Karpas-422 (cell line): ENCODE measurements at regions not wholly inside any gene's neighbourhood (a gene's known extent, or its start where the extent isn't known, plus 50 kb on each side); places are given as distances from the start of the nearest gene placed in this dataset.

ENCODE experiments used
- DNase-seq: peaks from one replicate; pipeline ENCODE4 v3.0.0-alpha.2; 2015
- H2AFZ ChIP-seq: fragments of 200-600 bp; sonication (generic); 2 replicates; pipeline ENCODE4 v1.6.1; 2014; ENCODE audit warnings: antibody characterized with exemption, low read length, mixed read lengths
- H3K27ac ChIP-seq: fragments of 200-600 bp; sonication (generic); 2 replicates; pipeline ENCODE4 v1.5.1; 2014; ENCODE audit warnings: mild to moderate bottlenecking, low read length, moderate library complexity
- H3K27me3 ChIP-seq: fragments of 200-600 bp; sonication (generic); 2 replicates; pipeline ENCODE4 v1.6.1; 2014; ENCODE audit warnings: low read length, mixed read lengths
- H3K36me3 ChIP-seq: fragments of 200-600 bp; sonication (generic); 2 replicates; pipeline ENCODE4 v1.6.1; 2014; ENCODE audit warnings: low read length, mixed read lengths; ENCODE audit not compliant: insufficient read depth
- H3K4me1 ChIP-seq: fragments of 200-600 bp; sonication (generic); 2 replicates; pipeline ENCODE4 v1.6.1; 2014; ENCODE audit warnings: mild to moderate bottlenecking, low read length, mixed read lengths
- H3K4me2 ChIP-seq: fragments of 200-600 bp; sonication (generic); 2 replicates; pipeline ENCODE4 v1.6.1; 2014; ENCODE audit warnings: low read length, low read depth, mild to moderate bottlenecking; ENCODE audit not compliant: poor library complexity, severe bottlenecking
- H3K4me3 ChIP-seq: fragments of 200-600 bp; sonication (generic); 2 replicates; pipeline ENCODE4 v1.5.1; 2014; ENCODE audit warnings: mild to moderate bottlenecking, antibody characterized with exemption, low read length, mixed read lengths
- H3K79me2 ChIP-seq: fragments of 200-600 bp; sonication (generic); 2 replicates; pipeline ENCODE4 v1.6.1; 2014; ENCODE audit warnings: mild to moderate bottlenecking, low read length, mixed read lengths
- H3K9ac ChIP-seq: fragments of 200-600 bp; sonication (generic); 2 replicates; pipeline ENCODE4 v1.6.0; 2014; ENCODE audit warnings: low read length
- H3K9me2 ChIP-seq: fragments of 200-600 bp; sonication (generic), shearing (Covaris generic); replicated peaks from 2 replicates; pipeline ENCODE4 v1.6.0; 2014; ENCODE audit warnings: mild to moderate bottlenecking, low read length, moderate library complexity; ENCODE audit not compliant: insufficient read depth
- H3K9me3 ChIP-seq: fragments of 300-700, 200-600 bp; sonication (generic); 2 replicates; pipeline ENCODE4 v1.6.1; 2014; ENCODE audit warnings: low read length, mixed read lengths
- H4K20me1 ChIP-seq: fragments of 200-600 bp; sonication (generic); 2 replicates; pipeline ENCODE4 v1.6.1; 2014; ENCODE audit warnings: mild to moderate bottlenecking, antibody characterized with exemption, low read length, low read depth; ENCODE audit not compliant: insufficient read depth

DNA sequence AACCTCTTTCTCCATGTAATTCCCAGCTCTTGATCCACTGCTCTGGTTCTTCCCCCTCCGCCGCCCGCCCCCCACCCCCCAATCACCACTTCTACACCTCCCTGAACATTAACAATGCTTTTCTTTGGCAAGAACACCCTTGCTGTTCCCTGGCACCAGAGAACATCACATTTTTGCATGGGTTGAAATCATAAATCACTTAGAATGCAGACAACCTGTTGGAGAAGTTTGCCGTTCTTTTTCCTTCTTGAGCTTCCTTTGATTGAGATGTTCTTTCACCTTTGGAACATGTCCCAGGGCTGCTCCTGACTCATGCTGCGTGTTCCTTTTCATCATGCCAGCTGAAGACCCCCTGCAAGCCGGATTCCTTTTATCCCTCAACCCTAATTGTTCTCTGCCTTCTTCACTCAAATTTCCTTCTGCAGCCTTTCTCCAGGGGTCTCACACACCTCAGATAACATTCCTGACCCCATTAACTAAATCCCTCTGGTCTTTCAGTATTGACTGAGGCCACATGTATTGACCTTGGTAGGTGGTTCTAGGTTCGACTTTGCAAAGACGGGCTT, 294.1 kb upstream of the TMPO start:
- Histone ChIP-seq H3K4me2 (no peak overlapping the region), H3K9ac (no peak overlapping the region), H3K79me2 (no peaks in the 10 kb centered on the region), H2AFZ (no peak overlapping the region), H3K27ac (no peak overlapping the region), H3K27me3 (no peaks in the 10 kb centered on the region), H3K4me3 (no peak overlapping the region), H3K36me3 (no peaks in the 10 kb centered on the region), H3K9me3 (no peaks in the 10 kb centered on the region), H4K20me1 (no peaks in the 10 kb centered on the region), H3K9me2 (no peaks in the 10 kb centered on the region), H3K4me1 (no peaks in the 10 kb centered on the region)
- no peak for DNase-seq

DNA sequence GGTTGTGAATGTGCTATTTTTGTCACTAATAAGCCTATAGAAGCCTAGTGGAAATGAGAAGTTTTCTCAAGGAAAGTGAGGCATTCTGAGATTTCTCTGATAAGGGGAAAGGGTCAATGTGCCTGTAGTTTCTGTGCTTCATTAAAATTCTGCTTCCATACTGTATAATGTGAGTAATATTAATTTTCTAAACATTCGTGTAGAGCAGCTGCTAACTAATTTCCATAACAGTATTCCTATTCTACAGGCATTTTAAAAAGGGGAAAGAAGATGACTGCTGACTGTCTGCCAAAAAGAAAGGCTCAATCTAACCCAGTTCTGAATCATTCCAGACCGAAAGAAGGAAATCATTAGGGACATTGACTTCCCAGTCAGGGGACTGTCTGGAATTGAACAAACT, 293.3 kb upstream of the TMPO start:
- no peaks in the 10 kb centered on the region for H3K9me3 ChIP-seq
- no peak overlapping the region for H3K4me2 ChIP-seq
- no peak overlapping the region for H2AFZ ChIP-seq
- H4K20me1 ChIP-seq = no peaks in the 10 kb centered on the region
- H3K4me3 ChIP-seq = no peak overlapping the region
- DNase-seq = no peak
- H3K27me3 ChIP-seq = no peaks in the 10 kb centered on the region
- H3K36me3 ChIP-seq = no peaks in the 10 kb centered on the region
- no peak overlapping the region for H3K27ac ChIP-seq
- no peaks in the 10 kb centered on the region for H3K4me1 ChIP-seq
- no peaks in the 10 kb centered on the region for H3K9me2 ChIP-seq
- H3K9ac ChIP-seq = no peak overlapping the region
- no peaks in the 10 kb centered on the region for H3K79me2 ChIP-seq

DNA sequence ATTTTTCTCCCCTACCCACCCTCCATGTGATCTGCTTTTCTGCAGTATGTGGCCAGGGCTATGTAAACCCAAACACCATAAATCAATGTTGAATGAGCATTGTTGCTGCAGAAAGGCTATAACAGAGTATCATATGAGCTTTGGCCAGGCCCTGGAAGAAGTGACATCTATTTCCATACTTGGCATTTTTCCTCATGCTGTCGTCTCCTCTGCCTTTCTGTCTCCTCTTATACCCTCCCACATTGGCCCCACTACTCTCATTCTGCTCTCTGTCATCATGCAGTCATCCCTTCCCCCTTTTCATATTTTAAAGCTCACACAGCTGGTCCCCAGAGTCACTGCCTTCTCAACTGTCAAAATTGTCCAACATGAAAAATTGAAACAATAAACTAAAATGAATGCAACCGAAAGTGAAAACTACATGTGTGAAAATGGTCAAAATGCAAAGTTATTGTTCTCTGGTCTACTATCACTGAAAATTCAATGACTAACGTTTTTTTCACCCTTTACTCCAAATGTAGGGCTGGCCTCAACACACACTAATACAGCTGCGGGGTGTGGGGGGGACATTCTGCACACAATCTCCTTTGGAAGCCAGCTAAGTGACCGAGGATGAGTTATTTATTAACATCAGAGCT, 290.7 kb upstream of the TMPO start:
- no peak for DNase-seq
- Histone ChIP-seq H3K9me3 (no peaks in the 10 kb centered on the region), H3K4me2 (no peak overlapping the region), H4K20me1 (no peaks in the 10 kb centered on the region), H3K27ac (no peak overlapping the region), H3K27me3 (no peaks in the 10 kb centered on the region), H3K4me3 (no peak overlapping the region), H3K9me2 (no peaks in the 10 kb centered on the region), H3K79me2 (no peaks in the 10 kb centered on the region), H3K36me3 (no peaks in the 10 kb centered on the region), H3K4me1 (no peaks in the 10 kb centered on the region), H3K9ac (no peak overlapping the region), H2AFZ (no peak overlapping the region)

DNA sequence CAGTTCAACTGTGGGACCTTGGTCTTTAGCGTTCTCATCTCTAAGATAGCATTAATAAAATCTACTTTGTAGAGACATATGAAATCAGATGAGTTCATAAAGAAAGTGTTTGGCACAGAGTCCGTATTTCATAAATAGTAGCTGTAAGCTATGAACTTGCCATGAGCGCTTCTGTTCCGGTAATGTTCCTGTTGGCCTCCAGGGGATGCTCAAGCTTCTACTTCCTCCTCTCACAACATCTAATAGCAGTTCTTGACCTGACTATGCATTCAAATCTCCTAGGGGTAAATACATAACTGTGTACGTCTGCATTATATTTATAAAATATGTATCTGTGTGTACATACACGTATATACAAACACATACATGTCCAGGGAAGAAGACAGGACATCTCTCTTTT, 288.2 kb upstream of the TMPO start:
- no peaks in the 10 kb centered on the region for H3K9me3 ChIP-seq
- H3K4me2 ChIP-seq = no peak overlapping the region
- H3K27ac ChIP-seq = no peak overlapping the region
- peak; percentile 73 for DNase-seq
- H2AFZ ChIP-seq = no peak overlapping the region
- H3K9me2 ChIP-seq = no peaks in the 10 kb centered on the region
- H3K36me3 ChIP-seq = no peaks in the 10 kb centered on the region
- H3K4me1 ChIP-seq = no peaks in the 10 kb centered on the region
- H3K27me3 ChIP-seq = no peaks in the 10 kb centered on the region
- H4K20me1 ChIP-seq = no peaks in the 10 kb centered on the region
- no peaks in the 10 kb centered on the region for H3K79me2 ChIP-seq
- no peak overlapping the region for H3K4me3 ChIP-seq
- H3K9ac ChIP-seq = no peak overlapping the region

DNA sequence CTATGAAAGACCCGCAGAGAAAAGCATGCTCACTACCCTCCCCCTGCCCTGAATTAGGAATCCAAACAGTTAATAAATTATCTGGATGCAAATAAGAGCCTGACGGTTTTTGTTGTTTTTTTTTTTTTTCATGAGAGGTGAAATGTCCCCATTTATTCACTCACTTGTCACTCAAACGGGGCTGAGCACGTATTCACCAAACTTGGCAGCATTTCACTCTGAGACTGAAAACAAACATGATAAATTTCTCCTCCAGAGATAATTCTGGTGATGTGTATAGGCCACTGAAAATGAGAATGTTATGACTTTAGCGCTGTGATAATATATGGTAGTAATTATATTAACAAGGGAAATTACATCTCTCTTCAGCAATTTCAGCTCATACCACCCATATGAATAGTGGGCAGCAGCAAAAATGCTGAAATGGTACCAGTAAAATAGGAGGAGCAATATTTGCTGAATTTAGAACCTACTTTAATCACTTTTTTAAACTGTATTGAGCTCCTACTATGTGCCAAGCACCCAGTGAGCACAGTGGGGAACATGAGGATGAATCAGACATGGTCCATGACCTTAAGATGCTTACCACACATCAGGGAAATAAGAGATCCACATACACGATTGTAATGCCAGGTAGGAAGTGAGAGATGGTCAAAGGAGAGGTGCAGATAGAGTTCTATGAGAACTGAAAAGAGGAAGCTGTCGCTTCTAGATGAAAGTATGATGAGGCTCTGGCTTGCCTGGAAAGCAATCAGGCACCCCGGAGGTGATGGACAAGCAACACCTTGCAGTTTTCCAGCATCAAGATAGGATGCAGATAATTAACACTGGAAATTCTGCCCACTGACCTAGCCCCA, 286.5 kb upstream of the TMPO start:
- Histone ChIP-seq H3K9me3 (no peaks in the 10 kb centered on the region), H3K9me2 (no peaks in the 10 kb centered on the region), H3K27me3 (no peaks in the 10 kb centered on the region), H3K36me3 (no peaks in the 10 kb centered on the region), H3K4me2 (no peak overlapping the region), H3K4me1 (no peaks in the 10 kb centered on the region), H3K79me2 (no peaks in the 10 kb centered on the region), H3K27ac (no peak overlapping the region), H3K4me3 (no peak overlapping the region), H4K20me1 (no peaks in the 10 kb centered on the region), H2AFZ (no peak overlapping the region), H3K9ac (no peak overlapping the region)
- no peak for DNase-seq

DNA sequence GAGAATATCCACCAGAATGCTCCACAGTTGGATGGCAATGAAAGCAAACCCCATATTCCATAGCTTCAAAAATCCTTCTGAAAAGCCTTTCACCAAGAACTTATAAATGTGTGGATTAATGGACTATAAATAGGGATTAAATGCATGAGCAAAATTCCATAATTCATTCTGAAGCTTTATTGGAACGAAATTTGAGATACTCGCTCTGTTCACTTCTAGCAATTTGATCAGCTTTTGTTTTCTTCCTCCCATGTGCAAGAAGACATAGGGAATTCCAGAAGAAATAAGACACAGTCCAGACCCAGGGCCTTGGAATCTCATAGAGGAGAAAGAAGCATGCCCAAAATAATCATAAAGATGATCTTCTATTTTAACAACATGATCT, 285.9 kb upstream of the TMPO start:
- H4K20me1 ChIP-seq = no peaks in the 10 kb centered on the region
- H3K9ac ChIP-seq = no peak overlapping the region
- H3K9me2 ChIP-seq = no peaks in the 10 kb centered on the region
- H3K27me3 ChIP-seq = no peaks in the 10 kb centered on the region
- H2AFZ ChIP-seq = no peak overlapping the region
- DNase-seq = no peak
- no peaks in the 10 kb centered on the region for H3K79me2 ChIP-seq
- H3K4me2 ChIP-seq = no peak overlapping the region
- no peaks in the 10 kb centered on the region for H3K9me3 ChIP-seq
- H3K4me3 ChIP-seq = no peak overlapping the region
- H3K4me1 ChIP-seq = no peaks in the 10 kb centered on the region
- no peaks in the 10 kb centered on the region for H3K36me3 ChIP-seq
- H3K27ac ChIP-seq = no peak overlapping the region

DNA sequence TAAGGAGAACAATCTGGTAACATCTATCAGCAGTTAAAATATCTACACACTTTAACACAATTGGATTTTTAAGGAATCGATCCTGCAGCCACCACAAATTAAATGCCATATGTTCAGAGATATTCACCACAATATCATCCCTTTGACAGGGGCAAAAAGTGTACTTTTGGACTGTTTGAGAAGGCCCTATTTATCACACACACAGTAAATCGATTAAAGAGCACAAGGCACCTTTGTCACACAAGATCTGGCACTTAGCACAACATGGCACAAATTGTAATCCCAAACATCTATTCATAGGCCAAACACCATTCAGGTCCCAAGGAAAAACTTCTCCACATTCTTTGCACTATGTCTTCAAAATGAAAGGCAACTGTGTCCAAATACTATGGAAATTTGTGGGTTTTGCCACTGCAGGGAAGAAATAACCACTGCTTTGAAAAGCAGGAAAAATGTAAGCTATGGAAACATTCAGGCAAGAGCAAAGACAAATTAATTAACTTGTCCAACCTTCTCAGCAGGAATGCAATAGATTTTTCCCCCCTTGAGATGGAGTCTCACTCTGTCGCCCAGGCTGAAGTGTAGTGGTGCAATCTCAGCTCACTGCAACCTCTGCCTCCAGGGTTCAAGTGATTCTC, 282.5 kb upstream of the TMPO start:
- Histone ChIP-seq H2AFZ (no peak overlapping the region), H3K36me3 (no peaks in the 10 kb centered on the region), H3K4me1 (no peaks in the 10 kb centered on the region), H4K20me1 (no peaks in the 10 kb centered on the region), H3K9me3 (no peaks in the 10 kb centered on the region), H3K27ac (no peak overlapping the region), H3K27me3 (no peaks in the 10 kb centered on the region), H3K9ac (no peak overlapping the region), H3K79me2 (no peaks in the 10 kb centered on the region), H3K4me3 (no peak overlapping the region), H3K4me2 (no peak overlapping the region), H3K9me2 (no peaks in the 10 kb centered on the region)
- DNase-seq = no peak

DNA sequence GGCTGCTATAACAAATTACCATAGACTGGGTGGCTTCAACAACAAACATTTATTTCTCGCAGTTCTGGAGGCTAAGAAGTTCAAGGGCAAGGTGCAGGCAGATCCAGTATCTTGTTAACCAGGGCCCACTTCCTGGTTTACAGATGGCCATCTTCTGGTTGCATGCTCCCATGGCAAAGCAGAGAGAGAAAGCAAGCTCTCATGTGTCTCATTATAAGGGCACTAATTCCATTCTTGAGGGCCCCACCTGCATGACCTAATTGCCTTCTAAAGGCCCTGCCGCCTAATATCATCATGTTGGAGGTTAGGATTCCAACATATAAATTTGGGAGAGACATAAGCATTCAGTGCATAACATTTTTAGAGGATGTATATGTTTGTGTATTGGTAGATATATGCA, 280.1 kb upstream of the TMPO start:
- Histone ChIP-seq H3K4me3 (no peak overlapping the region), H3K36me3 (no peaks in the 10 kb centered on the region), H4K20me1 (no peaks in the 10 kb centered on the region), H3K27ac (no peak overlapping the region), H3K79me2 (no peaks in the 10 kb centered on the region), H3K27me3 (no peaks in the 10 kb centered on the region), H3K9me2 (no peaks in the 10 kb centered on the region), H3K9ac (no peak overlapping the region), H2AFZ (no peak overlapping the region), H3K4me2 (no peak overlapping the region), H3K9me3 (no peaks in the 10 kb centered on the region), H3K4me1 (no peaks in the 10 kb centered on the region)
- DNase-seq = no peak
